Skeletal muscle satellite cell (primary cell): ENCODE measurements at regions not wholly inside any gene's neighbourhood (a gene's known extent, or its start where the extent isn't known, plus 50 kb on each side); places are given as distances from the start of the nearest gene placed in this dataset.

Experiments used
- H3K27me3 ChIP-seq: 2 replicates; pipeline ENCODE4 v1.7.0; 2013; ENCODE audit warnings: low read length; ENCODE audit not compliant: control insufficient read depth, insufficient read depth
- H3K36me3 ChIP-seq: 2 replicates; pipeline ENCODE4 v1.7.0; 2013; ENCODE audit warnings: mild to moderate bottlenecking, control low read depth, low read length; ENCODE audit not compliant: insufficient read depth
- H3K4me1 ChIP-seq: 2 replicates; pipeline ENCODE4 v1.7.0; 2013; ENCODE audit warnings: low read length; ENCODE audit not compliant: control insufficient read depth, insufficient read depth
- H3K4me2 ChIP-seq: 2 replicates; pipeline ENCODE4 v1.7.0; 2013; ENCODE audit warnings: mild to moderate bottlenecking, low read length
- H3K4me3 ChIP-seq: 2 replicates; pipeline ENCODE4 v1.7.0; 2013; ENCODE audit warnings: low read length
- H3K9ac ChIP-seq: 2 replicates; pipeline ENCODE4 v1.7.0; 2013; ENCODE audit warnings: mild to moderate bottlenecking, low read depth, low read length, moderate library complexity
- H3K9me3 ChIP-seq: replicated peaks from 2 replicates; pipeline ENCODE4 v1.7.0; 2013; ENCODE audit warnings: mild to moderate bottlenecking, control low read depth, low read length

GRCh38 chr14:65296402-65296801 lies 116.1 kb upstream of the FUT8 start:
- Histone ChIP-seq H3K9me3 (no peaks in the 10 kb centered on the region), H3K4me3 (no peak overlapping the region), H3K27me3 (no peaks in the 10 kb centered on the region), H3K36me3 (no peaks in the 10 kb centered on the region), H3K4me2 (no peak overlapping the region), H3K4me1 (no peaks in the 10 kb centered on the region), H3K9ac (no peak overlapping the region)

- H3K9ac ChIP-seq = no peak overlapping the region
- H3K9me3 ChIP-seq = no peaks in the 10 kb centered on the region
- no peaks in the 10 kb centered on the region for H3K27me3 ChIP-seq
- H3K4me2 ChIP-seq = no peak overlapping the region
- no peaks in the 10 kb centered on the region for H3K4me1 ChIP-seq
- no peak overlapping the region for H3K4me3 ChIP-seq
- H3K36me3 ChIP-seq = no peaks in the 10 kb centered on the region
Measured at GRCh38 chr14:65296876-65297275, 115.7 kb upstream of the FUT8 start.

GRCh38 chr14:65297744-65298143 lies 114.8 kb upstream of the FUT8 start:
- Histone ChIP-seq H3K36me3 (no peaks in the 10 kb centered on the region), H3K4me1 (no peaks in the 10 kb centered on the region), H3K27me3 (no peaks in the 10 kb centered on the region), H3K9me3 (no peaks in the 10 kb centered on the region), H3K4me3 (no peak overlapping the region), H3K4me2 (no peak overlapping the region), H3K9ac (no peak overlapping the region)

- H3K4me1 ChIP-seq = peaks cover 5% of the 10 kb centered on the region
- H3K9ac ChIP-seq = no peak overlapping the region
- no peak overlapping the region for H3K4me2 ChIP-seq
- no peak overlapping the region for H3K4me3 ChIP-seq
- no peaks in the 10 kb centered on the region for H3K27me3 ChIP-seq
- H3K9me3 ChIP-seq = no peaks in the 10 kb centered on the region
- H3K36me3 ChIP-seq = no peaks in the 10 kb centered on the region
Measured at GRCh38 chr14:65299826-65300225, 112.7 kb upstream of the FUT8 start.

GRCh38 chr14:65301862-65302539 lies 110.5 kb upstream of the FUT8 start:
- H3K9me3 ChIP-seq = no peaks in the 10 kb centered on the region
- H3K4me2 ChIP-seq = no peak overlapping the region
- no peak overlapping the region for H3K9ac ChIP-seq
- peaks cover 5% of the 10 kb centered on the region for H3K4me1 ChIP-seq
- H3K4me3 ChIP-seq = no peak overlapping the region
- H3K36me3 ChIP-seq = no peaks in the 10 kb centered on the region
- H3K27me3 ChIP-seq = no peaks in the 10 kb centered on the region

GRCh38 chr14:65302571-65303189 lies 109.8 kb upstream of the FUT8 start:
- Histone ChIP-seq H3K9me3 (no peaks in the 10 kb centered on the region), H3K36me3 (no peaks in the 10 kb centered on the region), H3K4me1 (peaks cover 5% of the 10 kb centered on the region), H3K27me3 (no peaks in the 10 kb centered on the region), H3K4me2 (no peak overlapping the region), H3K4me3 (no peak overlapping the region), H3K9ac (no peak overlapping the region)

GRCh38 chr14:65303190-65303898 lies 109.2 kb upstream of the FUT8 start:
- Histone ChIP-seq H3K4me1 (peaks cover 5% of the 10 kb centered on the region), H3K27me3 (no peaks in the 10 kb centered on the region), H3K9me3 (no peaks in the 10 kb centered on the region), H3K4me3 (no peak overlapping the region), H3K9ac (no peak overlapping the region), H3K36me3 (no peaks in the 10 kb centered on the region), H3K4me2 (no peak overlapping the region)

GRCh38 chr14:65303899-65304222 lies 108.7 kb upstream of the FUT8 start:
- H3K9ac ChIP-seq = no peak overlapping the region
- no peaks in the 10 kb centered on the region for H3K27me3 ChIP-seq
- H3K36me3 ChIP-seq = no peaks in the 10 kb centered on the region
- H3K4me3 ChIP-seq = no peak overlapping the region
- H3K4me1 ChIP-seq = peaks cover 5% of the 10 kb centered on the region
- H3K9me3 ChIP-seq = no peaks in the 10 kb centered on the region
- H3K4me2 ChIP-seq = no peak overlapping the region

GRCh38 chr14:65304239-65304638 lies 108.3 kb upstream of the FUT8 start:
- Histone ChIP-seq H3K27me3 (no peaks in the 10 kb centered on the region), H3K4me3 (no peak overlapping the region), H3K36me3 (no peaks in the 10 kb centered on the region), H3K4me1 (peaks cover 5% of the 10 kb centered on the region), H3K4me2 (no peak overlapping the region), H3K9me3 (no peaks in the 10 kb centered on the region), H3K9ac (no peak overlapping the region)

- H3K36me3 ChIP-seq = no peaks in the 10 kb centered on the region
- peaks cover 5% of the 10 kb centered on the region for H3K4me1 ChIP-seq
- H3K4me2 ChIP-seq = no peak overlapping the region
- H3K4me3 ChIP-seq = no peak overlapping the region
- no peak overlapping the region for H3K9ac ChIP-seq
- no peaks in the 10 kb centered on the region for H3K9me3 ChIP-seq
- no peaks in the 10 kb centered on the region for H3K27me3 ChIP-seq
Measured at GRCh38 chr14:65304963-65305362, 107.6 kb upstream of the FUT8 start.

GRCh38 chr14:65308536-65308935 lies 104.0 kb upstream of the FUT8 start:
- no peak overlapping the region for H3K9ac ChIP-seq
- no peak overlapping the region for H3K4me2 ChIP-seq
- no peaks in the 10 kb centered on the region for H3K27me3 ChIP-seq
- H3K4me1 ChIP-seq = peaks cover under 1% of the 10 kb centered on the region
- H3K4me3 ChIP-seq = no peak overlapping the region
- H3K9me3 ChIP-seq = no peaks in the 10 kb centered on the region
- no peaks in the 10 kb centered on the region for H3K36me3 ChIP-seq

- Histone ChIP-seq H3K9me3 (no peaks in the 10 kb centered on the region), H3K4me2 (no peak overlapping the region), H3K9ac (no peak overlapping the region), H3K4me1 (no peaks in the 10 kb centered on the region), H3K4me3 (no peak overlapping the region), H3K36me3 (no peaks in the 10 kb centered on the region), H3K27me3 (no peaks in the 10 kb centered on the region)
Measured at GRCh38 chr14:65310568-65310967, 102.0 kb upstream of the FUT8 start.
